ENCODE measurements at regions not wholly inside any gene's neighbourhood (a gene's known extent, or its start where the extent isn't known, plus 50 kb on each side); places are given as distances from the start of the nearest gene placed in this dataset.

GRCh38 chr1:76793594-76793993 lies 73.7 kb upstream of the ST6GALNAC5 start:
- no peak overlapping the region for H3K27ac ChIP-seq (ENCODE audit: insufficient read depth, low read length)
- H2BK15ac ChIP-seq (ENCODE audit: low read depth, low read length): no peak overlapping the region
- H2BK120ac ChIP-seq (ENCODE audit: low read depth, low read length): no peak overlapping the region
- no peaks in the 10 kb centered on the region for H3K27me3 ChIP-seq (ENCODE audit: control insufficient read depth, insufficient read depth, low read length)
- no peaks in the 10 kb centered on the region for H3K9me1 ChIP-seq (ENCODE audit: insufficient read depth, low read length)
- no peaks in the 10 kb centered on the region for H4K20me1 ChIP-seq (ENCODE audit: insufficient read depth, low read length)
- H3K9ac ChIP-seq (ENCODE audit: low read depth, low read length): no peak overlapping the region
- no peak overlapping the region for H3K14ac ChIP-seq (replicated peaks; ENCODE audit: low read depth, low read length)
- no peak overlapping the region for H2BK5ac ChIP-seq (ENCODE audit: low read depth, low read length, poor library complexity, severe bottlenecking)
- no peak overlapping the region for H2AK5ac ChIP-seq (ENCODE audit: low read depth, low read length)
- dilution Hi-C loops (cut with HindIII; ENCODE audit: low sequenced_read_pairs, unreplicated experiment): no loop called here
- BruUV-seq (replicated peaks): no TSS peak
- H4K8ac ChIP-seq (ENCODE audit: low read depth in 2 of 2, low read length in 2 of 2): no peak overlapping the region
- intact Hi-C loops (cut with micrococcal nuclease): no loop called here
- ChIA-PET POLR2A (ENCODE audit: unreplicated experiment) (no interaction called here), CTCF (no interaction called here)
- H2AFZ ChIP-seq (replicated peaks; ENCODE audit: low read length, poor library complexity): no peak overlapping the region
- H3K23ac ChIP-seq (ENCODE audit: low read depth, low read length): no peak overlapping the region
- H3K79me1 ChIP-seq (ENCODE audit: low read depth in 1 of 2, low read length in 2 of 2): no peaks in the 10 kb centered on the region
- no CpG with 5 or more reads among the region's 2 CpGs for WGBS, 2 experiments (ENCODE audit: extremely low coverage in 2 of 2, insufficient read length in 1 of 2)
- no peak overlapping the region for H2BK20ac ChIP-seq (ENCODE audit: low read depth, low read length)
- H3K18ac ChIP-seq (ENCODE audit: low read depth, low read length): no peak overlapping the region
- no peaks in the 10 kb centered on the region for H3K4me1 ChIP-seq (ENCODE audit: control insufficient read depth, insufficient read depth, low read length)
- DNase-seq (no peak), ATAC-seq (ENCODE audit: low read depth) (no peak)
- no peak overlapping the region for H3K56ac ChIP-seq (ENCODE audit: extremely low read depth, insufficient read depth, low read length)
- in situ Hi-C loops (cut with MboI; ENCODE audit: low sequenced_read_pairs): no loop called here
- no peak overlapping the region for H4K91ac ChIP-seq (ENCODE audit: insufficient read depth, low read depth, low read length)
- H2AK9ac ChIP-seq (replicated peaks; ENCODE audit: low read depth, low read length, poor library complexity): no peak overlapping the region
- TF ChIP-seq MXI1 (IDR thresholded peaks at IDR 0.05; ENCODE audit: borderline replicate concordance, low read depth, low read length): no peak
- no peaks in the 10 kb centered on the region for H3K36me3 ChIP-seq (ENCODE audit: control insufficient read depth, insufficient read depth, low read length)
- H3K4me3 ChIP-seq (ENCODE audit: insufficient read depth, low read depth, low read length): no peak overlapping the region
- H3K9me3 ChIP-seq (ENCODE audit: control insufficient read depth, insufficient read depth, low read length): no peaks in the 10 kb centered on the region
- H4K5ac ChIP-seq (ENCODE audit: low read depth, low read length): no peak overlapping the region
- no peak overlapping the region for H3K4ac ChIP-seq (ENCODE audit: low read depth, low read length)
- no peak overlapping the region for H3K4me2 ChIP-seq (ENCODE audit: low read depth, low read length)

All from IMR-90 (cell line).